CD4-positive, alpha-beta T cell treated with Interleukin-6 for 4 hours (primary cell): ENCODE measurements at regions not wholly inside any gene's neighbourhood (a gene's known extent, or its start where the extent isn't known, plus 50 kb on each side); places are given as distances from the start of the nearest gene placed in this dataset.
"Not testable (repeated sequence)": the region's sequence is repeated elsewhere in the genome, so short reads cannot be mapped to it uniquely, and the experiment has no call there.

ENCODE experiments used
- DNase-seq: peaks from one replicate; pipeline ENCODE4 v3.0.0-alpha.2; 2020; ENCODE audit warnings: mixed read lengths

GRCh38 chr2:132273585-132273984 is 111.8 kb upstream of the ANKRD30BL start:
- DNase-seq: not testable (repeated sequence)

GRCh38 chr2:132274000-132274399 is 112.2 kb upstream of the ANKRD30BL start:
- DNase-seq: no peak

- DNase-seq: no peak
Measured at GRCh38 chr2:132275396-132275795, 113.6 kb upstream of the ANKRD30BL start.

- DNase-seq: no peak
Measured at GRCh38 chr2:132276571-132276981, 114.8 kb upstream of the ANKRD30BL start.

- no peak for DNase-seq
Measured at GRCh38 chr2:132278267-132278666, 116.5 kb upstream of the ANKRD30BL start.

GRCh38 chr2:132279344-132279743 is 117.6 kb upstream of the ANKRD30BL start:
- DNase-seq: no peak

- DNase-seq: no peak
Measured at GRCh38 chr2:132279930-132280615, 118.3 kb upstream of the ANKRD30BL start.

- no peak for DNase-seq
Measured at GRCh38 chr2:132280912-132281311, 119.2 kb upstream of the ANKRD30BL start.

- DNase-seq: not testable (repeated sequence)
Measured at GRCh38 chr2:132282104-132282503, 120.4 kb upstream of the ANKRD30BL start.

- no peak for DNase-seq
Measured at GRCh38 chr2:132282911-132283310, 121.2 kb upstream of the ANKRD30BL start.

GRCh38 chr2:132286289-132286911 is 124.6 kb upstream of the ANKRD30BL start:
- not testable (repeated sequence) for DNase-seq

- DNase-seq: not testable (repeated sequence)
Measured at GRCh38 chr2:132287910-132288309, 126.2 kb upstream of the ANKRD30BL start.

GRCh38 chr2:132289138-132289537 is 127.4 kb upstream of the ANKRD30BL start:
- DNase-seq: not testable (repeated sequence)

GRCh38 chr2:132289812-132290211 is 126.8 kb upstream of the GPR39 start:
- not testable (repeated sequence) for DNase-seq

GRCh38 chr2:132300592-132301378 is 115.8 kb upstream of the GPR39 start:
- DNase-seq: not testable (repeated sequence)

- not testable (repeated sequence) for DNase-seq
Measured at GRCh38 chr2:132304661-132305380, 111.8 kb upstream of the GPR39 start.

- DNase-seq: not testable (repeated sequence)
Measured at GRCh38 chr2:132307613-132308198, 108.9 kb upstream of the GPR39 start.

- DNase-seq: not testable (repeated sequence)
Measured at GRCh38 chr2:132309203-132309602, 107.4 kb upstream of the GPR39 start.

GRCh38 chr2:132315546-132315945 is 101.1 kb upstream of the GPR39 start:
- not testable (repeated sequence) for DNase-seq

- DNase-seq: not testable (repeated sequence)
Measured at GRCh38 chr2:132317026-132317680, 99.5 kb upstream of the GPR39 start.

- DNase-seq: not testable (repeated sequence)
Measured at GRCh38 chr2:132318481-132318880, 98.1 kb upstream of the GPR39 start.

GRCh38 chr2:132324005-132324404 is 92.6 kb upstream of the GPR39 start:
- DNase-seq: not testable (repeated sequence)
